NB4 (cell line): ENCODE measurements at regions not wholly inside any gene's neighbourhood (a gene's known extent, or its start where the extent isn't known, plus 50 kb on each side); places are given as distances from the start of the nearest gene placed in this dataset.
A peak's percentile ranks its signal among the peaks of the same experiment; 100 is the strongest.

Source experiments
- CTCF ChIP-seq: IDR thresholded peaks from one replicate; pipeline ENCODE4 v1.5.1; 2012; ENCODE audit warnings: low read depth, low read length
- POLR2A ChIP-seq: IDR thresholded peaks from 2 replicates; pipeline ENCODE4 v1.6.1; 2011; ENCODE audit warnings: mild to moderate bottlenecking; ENCODE audit not compliant: insufficient read length; ENCODE audit errors: extremely low read depth

- TF ChIP-seq POLR2A (no peak), CTCF (peak; percentile 89)
Measured at GRCh38 chr13:99442273-99442895, 58.9 kb upstream of the TM9SF2 start.
